ENCODE measurements at regions not wholly inside any gene's neighbourhood (a gene's known extent, or its start where the extent isn't known, plus 50 kb on each side); places are given as distances from the start of the nearest gene placed in this dataset.

- H3K27ac ChIP-seq (ENCODE audit: extremely low read depth, low read depth, low read length) = no peak overlapping the region
- H3K4me3 ChIP-seq (ENCODE audit: low read depth, low read length) = no peak overlapping the region
- no peak for TF ChIP-seq ZBTB20 (tag by site-specific recombination; IDR thresholded peaks at IDR 0.05)
- TF ChIP-seq ZFP37 (tag by site-specific recombination; IDR thresholded peaks at IDR 0.05) = no peak
- no peak for TF ChIP-seq ZNF398 (tag by site-specific recombination; IDR thresholded peaks at IDR 0.05)
- no peak for TF ChIP-seq FEZF1 (tag by site-specific recombination; IDR thresholded peaks at IDR 0.05)
- TF ChIP-seq ZNF549 (tag by site-specific recombination; IDR thresholded peaks at IDR 0.05) = no peak
- no peak for TF ChIP-seq ZNF404 (tag by site-specific recombination; IDR thresholded peaks at IDR 0.05)
- TF ChIP-seq PRDM2 (tag by site-specific recombination; IDR thresholded peaks at IDR 0.05; ENCODE audit: borderline replicate concordance) = no peak
- TF ChIP-seq ZBTB17 (tag by site-specific recombination; IDR thresholded peaks at IDR 0.05) = no peak
- no peaks in the 10 kb centered on the region for H3K36me3 ChIP-seq (ENCODE audit: control insufficient read depth in 2 of 2, insufficient read depth in 1 of 2, low read length in 2 of 2)
- H3K4me1 ChIP-seq (ENCODE audit: control insufficient read depth, insufficient read depth, low read length) = no peaks in the 10 kb centered on the region
- H3K9me3 ChIP-seq (ENCODE audit: control insufficient read depth, insufficient read depth, low read depth, low read length) = no peaks in the 10 kb centered on the region
- ChIA-PET CTCF (no interaction called here), POLR2A (no interaction called here)
Observed at GRCh38 chr9:28583832-28584231, 1010.6 kb upstream of the C9orf72 start.

- CTCF ChIA-PET = no interaction called here
- Histone ChIP-seq H3K36me3 (ENCODE audit: control insufficient read depth in 2 of 2, insufficient read depth in 1 of 2, low read length in 2 of 2) (no peaks in the 10 kb centered on the region), H3K4me3 (ENCODE audit: low read depth, low read length) (no peak overlapping the region), H3K27ac (ENCODE audit: extremely low read depth, low read depth, low read length) (no peak overlapping the region), H3K4me1 (ENCODE audit: control insufficient read depth, insufficient read depth, low read length) (no peaks in the 10 kb centered on the region), H3K9me3 (ENCODE audit: control insufficient read depth, insufficient read depth, low read depth, low read length) (no peaks in the 10 kb centered on the region)
- POLR2A ChIA-PET = no interaction called here
- no peak for TF ChIP-seq YY1 (tag by site-specific recombination; IDR thresholded peaks at IDR 0.05)
- TF ChIP-seq ZNF664 (tag by site-specific recombination; IDR thresholded peaks at IDR 0.05) = no peak
- TF ChIP-seq KLF8 (tag by site-specific recombination; IDR thresholded peaks at IDR 0.05) = no peak
- TF ChIP-seq ZBTB8A (tag by site-specific recombination; IDR thresholded peaks at IDR 0.05) = no peak
- no peak for TF ChIP-seq ZNF280C (tag by site-specific recombination; IDR thresholded peaks at IDR 0.05)
- no peak for TF ChIP-seq ZNF449 (tag by site-specific recombination; IDR thresholded peaks at IDR 0.05)
- TF ChIP-seq ZNF792 (tag by site-specific recombination; IDR thresholded peaks at IDR 0.05) = no peak
- TF ChIP-seq ZNF335 (tag by site-specific recombination; conservative IDR thresholded peaks at IDR 0.05) = no peak
- TF ChIP-seq ZNF350 (tag by site-specific recombination; IDR thresholded peaks at IDR 0.05) = no peak
- no peak for TF ChIP-seq ZBTB21 (tag by site-specific recombination; IDR thresholded peaks at IDR 0.05)
- no peak for TF ChIP-seq ZNF555 (tag by site-specific recombination; conservative IDR thresholded peaks at IDR 0.05)
- TF ChIP-seq ZFP3 (tag by site-specific recombination; IDR thresholded peaks at IDR 0.05; ENCODE audit: low read depth) = no peak
- TF ChIP-seq ZNF184 (tag by site-specific recombination; IDR thresholded peaks at IDR 0.05) = no peak
- no peak for TF ChIP-seq ZNF639 (tag by site-specific recombination; IDR thresholded peaks at IDR 0.05)
- TF ChIP-seq ZNF23 (tag by site-specific recombination; IDR thresholded peaks at IDR 0.05; ENCODE audit: borderline replicate concordance) = no peak
- TF ChIP-seq ZNF174 (tag by site-specific recombination; IDR thresholded peaks at IDR 0.05) = no peak
- no peak for TF ChIP-seq FEZF1 (tag by site-specific recombination; IDR thresholded peaks at IDR 0.05)
Observed at GRCh38 chr9:28584542-28584941, 1011.3 kb upstream of the C9orf72 start.

Data from HEK293 (cell line).